ENCODE measurements at regions not wholly inside any gene's neighbourhood (a gene's known extent, or its start where the extent isn't known, plus 50 kb on each side); places are given as distances from the start of the nearest gene placed in this dataset.

DNA sequence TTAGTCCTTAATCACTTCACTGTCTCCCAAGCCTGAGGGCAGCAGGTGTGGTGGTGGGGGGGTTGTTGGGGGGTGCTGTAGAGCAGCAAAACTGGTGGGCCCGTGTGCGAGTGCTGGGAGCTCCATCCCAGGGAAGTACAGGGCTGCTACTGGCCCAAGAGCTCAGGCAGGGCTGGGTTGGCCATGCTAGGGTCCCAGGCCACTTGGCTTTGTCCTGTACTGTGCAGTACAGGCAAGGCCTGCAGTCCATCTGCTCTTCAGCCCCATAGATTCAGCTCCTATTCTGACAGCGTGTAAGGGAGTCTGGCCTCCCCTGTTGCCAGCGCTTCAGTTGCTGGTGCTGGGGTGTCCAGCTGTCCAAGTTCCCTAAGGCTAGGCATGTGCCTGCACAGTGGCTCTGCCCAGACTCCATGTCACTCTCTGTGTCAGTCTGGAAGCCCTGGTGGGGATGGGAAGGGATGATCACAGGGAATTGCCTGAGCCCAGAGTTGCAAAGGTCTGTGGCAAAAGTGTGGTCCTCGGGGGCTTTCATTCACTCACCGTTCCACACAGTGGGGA, 1261.7 kb downstream of the EFNB2 start:
- TF ChIP-seq POLR2A (IDR thresholded peaks at IDR 0.05; ENCODE audit: borderline replicate concordance, extremely low read depth, insufficient read depth, insufficient read length) (no peak), POLR2AphosphoS5 (IDR thresholded peaks at IDR 0.05; ENCODE audit: low read depth, low read length) (no peak), EZH2 (IDR thresholded peaks at IDR 0.05) (no peak), EGR1 (IDR thresholded peaks at IDR 0.05; ENCODE audit: low read depth) (no peak), ELF1 (IDR thresholded peaks at IDR 0.05; ENCODE audit: borderline replicate concordance, low read depth) (no peak), CEBPB (IDR thresholded peaks at IDR 0.05; ENCODE audit: low read depth) (no peak), EZH2phosphoT487 (IDR thresholded peaks at IDR 0.05; ENCODE audit: borderline replicate concordance) (no peak), RAD21 (IDR thresholded peaks at IDR 0.05; ENCODE audit: low read depth) (no peak), SP1 (IDR thresholded peaks at IDR 0.05; ENCODE audit: low read depth) (no peak), ZFX (IDR thresholded peaks at IDR 0.05) (no peak)
- TF ChIP-seq, protein P1, sequence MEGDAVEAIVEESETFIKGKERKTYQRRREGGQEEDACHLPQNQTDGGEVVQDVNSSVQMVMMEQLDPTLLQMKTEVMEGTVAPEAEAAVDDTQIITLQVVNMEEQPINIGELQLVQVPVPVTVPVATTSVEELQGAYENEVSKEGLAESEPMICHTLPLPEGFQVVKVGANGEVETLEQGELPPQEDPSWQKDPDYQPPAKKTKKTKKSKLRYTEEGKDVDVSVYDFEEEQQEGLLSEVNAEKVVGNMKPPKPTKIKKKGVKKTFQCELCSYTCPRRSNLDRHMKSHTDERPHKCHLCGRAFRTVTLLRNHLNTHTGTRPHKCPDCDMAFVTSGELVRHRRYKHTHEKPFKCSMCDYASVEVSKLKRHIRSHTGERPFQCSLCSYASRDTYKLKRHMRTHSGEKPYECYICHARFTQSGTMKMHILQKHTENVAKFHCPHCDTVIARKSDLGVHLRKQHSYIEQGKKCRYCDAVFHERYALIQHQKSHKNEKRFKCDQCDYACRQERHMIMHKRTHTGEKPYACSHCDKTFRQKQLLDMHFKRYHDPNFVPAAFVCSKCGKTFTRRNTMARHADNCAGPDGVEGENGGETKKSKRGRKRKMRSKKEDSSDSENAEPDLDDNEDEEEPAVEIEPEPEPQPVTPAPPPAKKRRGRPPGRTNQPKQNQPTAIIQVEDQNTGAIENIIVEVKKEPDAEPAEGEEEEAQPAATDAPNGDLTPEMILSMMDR (IDR thresholded peaks at IDR 0.05 in 2 of 3, conservative IDR thresholded peaks at IDR 0.05 in 1 of 3; ENCODE audit: borderline replicate concordance in 1 of 3, insufficient read depth in 1 of 3, low read depth in 2 of 3, low read length in 2 of 3): no peak
- TF ChIP-seq, protein P2, sequence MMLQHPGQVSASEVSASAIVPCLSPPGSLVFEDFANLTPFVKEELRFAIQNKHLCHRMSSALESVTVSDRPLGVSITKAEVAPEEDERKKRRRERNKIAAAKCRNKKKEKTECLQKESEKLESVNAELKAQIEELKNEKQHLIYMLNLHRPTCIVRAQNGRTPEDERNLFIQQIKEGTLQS (IDR thresholded peaks at IDR 0.05): no peak
- TF ChIP-seq, protein P3, sequence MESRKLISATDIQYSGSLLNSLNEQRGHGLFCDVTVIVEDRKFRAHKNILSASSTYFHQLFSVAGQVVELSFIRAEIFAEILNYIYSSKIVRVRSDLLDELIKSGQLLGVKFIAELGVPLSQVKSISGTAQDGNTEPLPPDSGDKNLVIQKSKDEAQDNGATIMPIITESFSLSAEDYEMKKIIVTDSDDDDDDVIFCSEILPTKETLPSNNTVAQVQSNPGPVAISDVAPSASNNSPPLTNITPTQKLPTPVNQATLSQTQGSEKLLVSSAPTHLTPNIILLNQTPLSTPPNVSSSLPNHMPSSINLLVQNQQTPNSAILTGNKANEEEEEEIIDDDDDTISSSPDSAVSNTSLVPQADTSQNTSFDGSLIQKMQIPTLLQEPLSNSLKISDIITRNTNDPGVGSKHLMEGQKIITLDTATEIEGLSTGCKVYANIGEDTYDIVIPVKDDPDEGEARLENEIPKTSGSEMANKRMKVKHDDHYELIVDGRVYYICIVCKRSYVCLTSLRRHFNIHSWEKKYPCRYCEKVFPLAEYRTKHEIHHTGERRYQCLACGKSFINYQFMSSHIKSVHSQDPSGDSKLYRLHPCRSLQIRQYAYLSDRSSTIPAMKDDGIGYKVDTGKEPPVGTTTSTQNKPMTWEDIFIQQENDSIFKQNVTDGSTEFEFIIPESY (IDR thresholded peaks at IDR 0.05; ENCODE audit: extremely low read depth, insufficient replicate concordance, low read length): no peak
- TF ChIP-seq, protein P4, sequence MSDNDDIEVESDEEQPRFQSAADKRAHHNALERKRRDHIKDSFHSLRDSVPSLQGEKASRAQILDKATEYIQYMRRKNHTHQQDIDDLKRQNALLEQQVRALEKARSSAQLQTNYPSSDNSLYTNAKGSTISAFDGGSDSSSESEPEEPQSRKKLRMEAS (IDR thresholded peaks at IDR 0.05): no peak

All from HCT116 (cell line).